Vagina (tissue), 2 donors: ENCODE measurements at regions not wholly inside any gene's neighbourhood (a gene's known extent, or its start where the extent isn't known, plus 50 kb on each side); places are given as distances from the start of the nearest gene placed in this dataset.

Experiments
- POLR2A ChIP-seq, 2 donors: fragments of 450-650 bp; IDR thresholded peaks; one replicate each; pipeline ENCODE4 v1.6.1; 2017; ENCODE audit warnings: antibody characterized with exemption in 2 of 2, mild to moderate bottlenecking in 2 of 2, moderate library complexity in 2 of 2
- POLR2AphosphoS5 ChIP-seq, 2 donors: sonication (generic); formaldehyde crosslinking; IDR thresholded peaks; one replicate each; pipeline ENCODE4 v1.9.0; 2017; ENCODE audit warnings: antibody characterized with exemption in 2 of 2, mild to moderate bottlenecking in 2 of 2, low read depth in 1 of 2; ENCODE audit not compliant: insufficient read depth in 1 of 2
- TF ChIP-seq, protein P1 (sequence below), 3 experiments: fragments of 450-650 bp in 2 of 3; fragments of 200-600 bp in 1 of 3; sonication (generic) in 1 of 3; IDR thresholded peaks; one replicate each; pipeline ENCODE4 v1.5.1; 2017 to 2019; ENCODE audit warnings: antibody characterized with exemption in 3 of 3, mild to moderate bottlenecking in 2 of 3, moderate library complexity in 2 of 3

DNA sequence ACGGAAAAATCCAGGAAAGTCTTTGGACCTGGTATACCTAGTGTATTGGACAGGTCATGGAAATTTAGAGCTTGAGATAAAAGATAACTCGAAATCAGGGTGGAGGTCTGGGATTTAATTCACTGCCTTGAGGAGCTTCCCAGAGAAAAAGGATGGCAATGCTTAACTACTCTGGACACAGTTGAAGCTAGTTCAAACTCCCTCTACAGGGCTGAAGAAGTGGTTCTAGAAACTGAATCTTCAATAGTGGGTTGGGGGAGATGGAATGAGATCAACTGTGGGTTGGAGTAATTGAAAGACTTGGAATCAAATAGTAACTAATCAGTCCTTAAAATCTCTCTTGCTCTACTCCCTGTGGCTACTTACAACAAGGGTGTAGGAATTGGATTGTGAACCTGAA is 600.1 kb downstream of the IRS1 start:
- TF ChIP-seq, protein P1, sequence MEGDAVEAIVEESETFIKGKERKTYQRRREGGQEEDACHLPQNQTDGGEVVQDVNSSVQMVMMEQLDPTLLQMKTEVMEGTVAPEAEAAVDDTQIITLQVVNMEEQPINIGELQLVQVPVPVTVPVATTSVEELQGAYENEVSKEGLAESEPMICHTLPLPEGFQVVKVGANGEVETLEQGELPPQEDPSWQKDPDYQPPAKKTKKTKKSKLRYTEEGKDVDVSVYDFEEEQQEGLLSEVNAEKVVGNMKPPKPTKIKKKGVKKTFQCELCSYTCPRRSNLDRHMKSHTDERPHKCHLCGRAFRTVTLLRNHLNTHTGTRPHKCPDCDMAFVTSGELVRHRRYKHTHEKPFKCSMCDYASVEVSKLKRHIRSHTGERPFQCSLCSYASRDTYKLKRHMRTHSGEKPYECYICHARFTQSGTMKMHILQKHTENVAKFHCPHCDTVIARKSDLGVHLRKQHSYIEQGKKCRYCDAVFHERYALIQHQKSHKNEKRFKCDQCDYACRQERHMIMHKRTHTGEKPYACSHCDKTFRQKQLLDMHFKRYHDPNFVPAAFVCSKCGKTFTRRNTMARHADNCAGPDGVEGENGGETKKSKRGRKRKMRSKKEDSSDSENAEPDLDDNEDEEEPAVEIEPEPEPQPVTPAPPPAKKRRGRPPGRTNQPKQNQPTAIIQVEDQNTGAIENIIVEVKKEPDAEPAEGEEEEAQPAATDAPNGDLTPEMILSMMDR (IDR thresholded peaks at IDR 0.05), result no peak
- no peak for TF ChIP-seq POLR2A (IDR thresholded peaks at IDR 0.05)
- no peak for TF ChIP-seq POLR2AphosphoS5 (IDR thresholded peaks at IDR 0.05; ENCODE audit: insufficient read depth in 1 of 2, low read depth in 1 of 2)
